HepG2 (cell line): ENCODE measurements at regions not wholly inside any gene's neighbourhood (a gene's known extent, or its start where the extent isn't known, plus 50 kb on each side); places are given as distances from the start of the nearest gene placed in this dataset.

Experiments used
- ATAC-seq: fragments of 200-7000 bp; cut with Tn5 transposase; 3 replicates; pipeline ENCODE4 v1.9.1; 2020; ENCODE audit warnings: mild to moderate bottlenecking, moderate library complexity
- BruUV-seq: library from RNA; stranded (reverse); fragments of 400-500 nt; replicated peaks from 2 replicates; lab custom pipeline; 2021; lab: Mats Ljungman, UMichigan
- CTCF ChIA-PET: fragments of 300-600 bp; formaldehyde crosslinking; extraction: SDS; loops from one replicate; lab custom pipeline; 2021; ENCODE audit warnings: low total read pairs, inconsistent platforms, low intra/inter-chr PET ratio; lab: Yijun Ruan, JAX
- POLR2A ChIA-PET: fragments of 350-600 bp; sonication (Branson Sonifier 250); formaldehyde crosslinking; loops from one replicate; lab custom pipeline; 2020; ENCODE audit warnings: antibody characterized with exemption, inconsistent platforms; lab: Yijun Ruan, JAX
- DNase-seq: peaks from one replicate; pipeline ENCODE4 v3.0.0-alpha.2; 2015; ENCODE audit warnings: low spot score
- FAIRE-seq: peaks from 3 replicates; lab custom pipeline; 2011; peaks lifted over from hg19 to GRCh38; lab: Jason Lieb, UNC
- H2AFZ ChIP-seq: one replicate; pipeline ENCODE4 v1.6.1; 2011; ENCODE audit warnings: low read length, inconsistent platforms
- H3K27ac ChIP-seq: fragments of 300-600 bp; 3 replicates; pipeline ENCODE4 v1.8.0; 2011; ENCODE audit warnings: mixed run types, mild to moderate bottlenecking, mixed read lengths, low read length, inconsistent platforms; ENCODE audit not compliant: insufficient read depth; ENCODE audit errors: extremely low read length
- H3K27me3 ChIP-seq, 2 experiments: fragments of 200-600 bp in 1 of 2; 2 replicates in 1 of 2; 3 replicates in 1 of 2; pipeline versions ENCODE4 v1.6.0 to v1.8.0; 2011; ENCODE audit warnings: low read length in 2 of 2, mild to moderate bottlenecking in 2 of 2, moderate library complexity in 2 of 2, inconsistent platforms in 1 of 2; ENCODE audit not compliant: insufficient read depth in 2 of 2, control insufficient read depth in 1 of 2
- H3K36me3 ChIP-seq, 2 experiments: fragments of 200-600 bp in 1 of 2; replicated peaks in 1 of 2; 2 replicates in 1 of 2; 3 replicates in 1 of 2; pipeline versions ENCODE4 v1.5.1 to v1.8.0; 2011; ENCODE audit warnings: low read length in 2 of 2, inconsistent platforms in 1 of 2; ENCODE audit not compliant: insufficient read depth in 2 of 2, control insufficient read depth in 1 of 2
- H3K4me1 ChIP-seq: 2 replicates; pipeline ENCODE4 v1.5.1; 2012; ENCODE audit warnings: low read length, inconsistent platforms; ENCODE audit not compliant: insufficient read depth
- H3K4me2 ChIP-seq: 2 replicates; pipeline ENCODE4 v1.6.0; 2011; ENCODE audit warnings: low read depth, low read length, inconsistent platforms
- H3K4me3 ChIP-seq, 3 experiments: fragments of 200-600 bp in 1 of 3; sonication (generic), shearing (Covaris generic) in 1 of 3; replicated peaks in 1 of 3; 2 replicates each; pipeline ENCODE4 v1.5.1; 2011 to 2016; ENCODE audit warnings: low read length in 3 of 3, inconsistent platforms in 2 of 3, low read depth in 2 of 3, mild to moderate bottlenecking in 2 of 3, control low read depth in 1 of 3, mixed read lengths in 1 of 3; ENCODE audit not compliant: insufficient read depth in 1 of 3
- H3K79me2 ChIP-seq: one replicate; pipeline ENCODE4 v1.6.1; 2011; ENCODE audit warnings: low read length, inconsistent platforms; ENCODE audit not compliant: insufficient read depth
- H3K9ac ChIP-seq: 2 replicates; pipeline ENCODE4 v1.6.0; 2011; ENCODE audit warnings: mild to moderate bottlenecking, low read depth, low read length, inconsistent platforms; ENCODE audit not compliant: insufficient read depth
- H3K9me3 ChIP-seq: 2 replicates; pipeline ENCODE4 v1.5.1; 2012; ENCODE audit warnings: mild to moderate bottlenecking, low read length
- H4K20me1 ChIP-seq: 2 replicates; pipeline ENCODE4 v1.6.0; 2011; ENCODE audit warnings: inconsistent platforms, mild to moderate bottlenecking, low read length, moderate library complexity; ENCODE audit not compliant: insufficient read depth
- EZH2 ChIP-seq: conservative IDR thresholded peaks from 2 replicates; pipeline ENCODE4 v1.6.1; 2012; ENCODE audit warnings: mild to moderate bottlenecking, low read depth, low read length, moderate library complexity
- FOSL1 ChIP-seq: sonication (generic); formaldehyde crosslinking; IDR thresholded peaks from 2 replicates; pipeline ENCODE4 v1.9.0; 2021; ENCODE audit warnings: missing genetic modification reagents, borderline replicate concordance
- FOXM1 ChIP-seq: sonication (generic); formaldehyde crosslinking; IDR thresholded peaks from 2 replicates; pipeline ENCODE4 v1.5.0; 2020; ENCODE audit warnings: missing genetic modification reagents
- HOXA7 ChIP-seq: sonication (generic); formaldehyde crosslinking; IDR thresholded peaks from 2 replicates; pipeline ENCODE4 v1.8.1; 2022; ENCODE audit warnings: mild to moderate bottlenecking, missing genetic modification reagents, moderate library complexity
- MBNL3 ChIP-seq: fragments of 250-450 bp; sonication (Bioruptor Pico); conservative IDR thresholded peaks from 2 replicates; pipeline ENCODE4 v1.8.0; 2022; ENCODE audit warnings: mild to moderate bottlenecking, inconsistent platforms
- MIER2 ChIP-seq: IDR thresholded peaks from 2 replicates; pipeline ENCODE4 v1.6.1; 2016; ENCODE audit warnings: missing biosample characterization, missing genetic modification reagents
- MIXL1 ChIP-seq: IDR thresholded peaks from 2 replicates; pipeline ENCODE4 v1.6.1; 2016
- NFKBIZ ChIP-seq: IDR thresholded peaks from 2 replicates; pipeline ENCODE4 v1.6.1; 2018; ENCODE audit warnings: missing genetic modification reagents, missing compliant biosample characterization
- ZMYM4 ChIP-seq: sonication (generic); formaldehyde crosslinking; IDR thresholded peaks from 2 replicates; pipeline ENCODE4 v1.8.1; 2023; ENCODE audit warnings: mild to moderate bottlenecking, missing genetic modification reagents
- ZNF850 ChIP-seq: sonication (generic); formaldehyde crosslinking; conservative IDR thresholded peaks from 2 replicates; pipeline ENCODE4 v1.9.0; 2021; ENCODE audit warnings: mild to moderate bottlenecking, missing genetic modification reagents
- WGBS: methylation state at CpG from one replicate; pipeline ENCODE4 v1.1.6; 2017; ENCODE audit warnings: low lambda C conversion rate; 5-methylcytosine and 5-hydroxymethylcytosine counted together
- in situ Hi-C: cut with HindIII; loops from 2 replicates; pipeline ENCODE4 v1.10.0; 2017; ENCODE audit warnings: low pct_unique_long_range_greater_than_20kb; ENCODE audit not compliant: extremely low pct_ligation_motif_present
- intact Hi-C: fragments of 100-400 bp; cut with micrococcal nuclease; formaldehyde crosslinking; loops from one replicate; pipeline ENCODE4 v1.10.0; 2022; ENCODE audit not compliant: unreplicated experiment
- TF ChIP-seq, protein P1 (sequence below), 2 experiments: IDR thresholded peaks; 2 replicates each; pipeline ENCODE4 v1.6.1; 2011 to 2012; ENCODE audit warnings: low read length in 2 of 2, borderline replicate concordance in 1 of 2, low read depth in 1 of 2, mild to moderate bottlenecking in 1 of 2, moderate library complexity in 1 of 2
- TF ChIP-seq, protein P2 (sequence below): sonication (generic); formaldehyde crosslinking; IDR thresholded peaks from 2 replicates; pipeline ENCODE4 v1.8.0; 2022; ENCODE audit warnings: mild to moderate bottlenecking, missing genetic modification reagents, borderline replicate concordance

DNA sequence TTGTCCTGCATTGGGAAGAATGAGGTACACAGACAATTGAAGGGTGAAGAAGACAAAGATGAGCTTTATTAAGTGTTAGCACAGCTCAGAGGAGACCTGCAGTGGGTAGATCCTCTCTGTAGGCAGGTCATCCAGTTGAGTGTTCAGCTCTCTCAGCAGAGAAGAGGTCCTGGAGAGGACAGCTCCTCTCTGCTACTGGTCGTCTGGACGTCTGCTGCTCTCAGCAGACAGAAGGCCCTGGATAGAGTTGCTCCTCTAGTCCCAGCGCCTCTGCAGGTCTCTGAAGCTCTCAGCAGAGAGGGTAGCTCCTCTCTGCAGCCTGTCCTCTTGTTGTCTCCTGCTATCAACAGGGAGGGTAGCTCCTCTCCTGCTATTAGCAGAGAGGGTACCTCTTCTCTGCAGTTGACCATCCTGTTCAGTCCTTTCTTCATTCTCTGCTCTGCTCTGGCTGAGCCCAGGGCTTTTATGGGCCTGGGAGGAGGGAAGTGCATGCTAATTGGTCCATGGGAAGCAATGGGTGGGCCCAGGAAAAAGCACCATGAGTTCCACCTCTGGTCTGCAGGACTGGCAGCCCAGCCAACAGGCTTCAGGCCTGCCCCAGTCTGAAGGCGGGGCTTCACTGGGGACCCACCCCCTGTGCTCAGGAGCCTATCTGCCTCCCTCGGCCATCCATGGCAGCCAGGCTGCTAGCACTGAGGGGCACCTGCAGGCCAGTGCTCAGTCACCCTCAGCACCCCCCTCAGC is 54.1 kb upstream of the IBSP start:
- H2AFZ ChIP-seq: no peak overlapping the region
- FAIRE-seq (no peak), ATAC-seq (peak; percentile 87), DNase-seq (no peak)
- H3K27ac ChIP-seq: no peak overlapping the region
- H3K36me3 ChIP-seq: no peaks in the 10 kb centered on the region
- ChIA-PET POLR2A (no interaction called here), CTCF (no interaction called here)
- H3K9ac ChIP-seq: no peak overlapping the region
- no peaks in the 10 kb centered on the region for H3K27me3 ChIP-seq
- no CpG with 5 or more reads among the region's 5 CpGs for WGBS
- H3K4me2 ChIP-seq: no peak overlapping the region
- no peaks in the 10 kb centered on the region for H3K4me1 ChIP-seq
- TF ChIP-seq MIXL1 (CRISPR knock-in tag) (no peak), FOXM1 (no peak), ZNF850 (CRISPR knock-in tag) (no peak), MBNL3 (CRISPR knock-in tag) (no peak), MIER2 (CRISPR knock-in tag) (peak; percentile 90), ZMYM4 (CRISPR knock-in tag) (no peak), EZH2 (no peak), HOXA7 (no peak), NFKBIZ (no peak), FOSL1 (CRISPR knock-in tag) (no peak)
- TF ChIP-seq, protein P1, sequence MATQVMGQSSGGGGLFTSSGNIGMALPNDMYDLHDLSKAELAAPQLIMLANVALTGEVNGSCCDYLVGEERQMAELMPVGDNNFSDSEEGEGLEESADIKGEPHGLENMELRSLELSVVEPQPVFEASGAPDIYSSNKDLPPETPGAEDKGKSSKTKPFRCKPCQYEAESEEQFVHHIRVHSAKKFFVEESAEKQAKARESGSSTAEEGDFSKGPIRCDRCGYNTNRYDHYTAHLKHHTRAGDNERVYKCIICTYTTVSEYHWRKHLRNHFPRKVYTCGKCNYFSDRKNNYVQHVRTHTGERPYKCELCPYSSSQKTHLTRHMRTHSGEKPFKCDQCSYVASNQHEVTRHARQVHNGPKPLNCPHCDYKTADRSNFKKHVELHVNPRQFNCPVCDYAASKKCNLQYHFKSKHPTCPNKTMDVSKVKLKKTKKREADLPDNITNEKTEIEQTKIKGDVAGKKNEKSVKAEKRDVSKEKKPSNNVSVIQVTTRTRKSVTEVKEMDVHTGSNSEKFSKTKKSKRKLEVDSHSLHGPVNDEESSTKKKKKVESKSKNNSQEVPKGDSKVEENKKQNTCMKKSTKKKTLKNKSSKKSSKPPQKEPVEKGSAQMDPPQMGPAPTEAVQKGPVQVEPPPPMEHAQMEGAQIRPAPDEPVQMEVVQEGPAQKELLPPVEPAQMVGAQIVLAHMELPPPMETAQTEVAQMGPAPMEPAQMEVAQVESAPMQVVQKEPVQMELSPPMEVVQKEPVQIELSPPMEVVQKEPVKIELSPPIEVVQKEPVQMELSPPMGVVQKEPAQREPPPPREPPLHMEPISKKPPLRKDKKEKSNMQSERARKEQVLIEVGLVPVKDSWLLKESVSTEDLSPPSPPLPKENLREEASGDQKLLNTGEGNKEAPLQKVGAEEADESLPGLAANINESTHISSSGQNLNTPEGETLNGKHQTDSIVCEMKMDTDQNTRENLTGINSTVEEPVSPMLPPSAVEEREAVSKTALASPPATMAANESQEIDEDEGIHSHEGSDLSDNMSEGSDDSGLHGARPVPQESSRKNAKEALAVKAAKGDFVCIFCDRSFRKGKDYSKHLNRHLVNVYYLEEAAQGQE (IDR thresholded peaks at IDR 0.05; ENCODE audit: borderline replicate concordance in 1 of 2, low read depth in 1 of 2, low read length in 2 of 2): peak; percentile 1 to 86; a peak in 3 of 4 replicates
- TF ChIP-seq, protein P2, sequence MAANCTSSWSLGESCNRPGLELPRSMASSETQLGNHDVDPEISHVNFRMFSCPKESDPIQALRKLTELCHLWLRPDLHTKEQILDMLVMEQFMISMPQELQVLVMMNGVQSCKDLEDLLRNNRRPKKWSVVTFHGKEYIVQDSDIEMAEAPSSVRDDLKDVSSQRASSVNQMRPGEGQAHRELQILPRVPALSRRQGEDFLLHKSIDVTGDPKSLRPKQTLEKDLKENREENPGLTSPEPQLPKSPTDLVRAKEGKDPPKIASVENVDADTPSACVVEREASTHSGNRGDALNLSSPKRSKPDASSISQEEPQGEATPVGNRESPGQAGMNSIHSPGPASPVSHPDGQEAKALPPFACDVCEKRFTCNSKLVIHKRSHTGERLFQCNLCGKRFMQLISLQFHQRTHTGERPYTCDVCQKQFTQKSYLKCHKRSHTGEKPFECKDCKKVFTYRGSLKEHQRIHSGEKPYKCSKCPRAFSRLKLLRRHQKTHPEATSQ (CRISPR knock-in tag): no peak
- no peaks in the 10 kb centered on the region for H4K20me1 ChIP-seq
- no TSS peak for BruUV-seq
- H3K9me3 ChIP-seq: no peaks in the 10 kb centered on the region
- intact Hi-C loops (no loop called here), in situ Hi-C loops (no loop called here)
- H3K4me3 ChIP-seq: no peak overlapping the region
- no peaks in the 10 kb centered on the region for H3K79me2 ChIP-seq
